PC-9 (cell line): ENCODE measurements at regions not wholly inside any gene's neighbourhood (a gene's known extent, or its start where the extent isn't known, plus 50 kb on each side); places are given as distances from the start of the nearest gene placed in this dataset.

Experiments
- BruUV-seq: library from RNA; stranded (reverse); fragments of 400-500 nt; replicated peaks from 2 replicates; lab custom pipeline; 2021; lab: Mats Ljungman, UMichigan
- CTCF ChIA-PET: fragments of 300-600 bp; sonication (Branson Sonifier 250); formaldehyde crosslinking; loops from one replicate; lab custom pipeline; 2022; ENCODE audit warnings: antibody characterized with exemption; lab: Charles Lee
- POLR2A ChIA-PET: fragments of 300-600 bp; sonication (Branson Sonifier 250); formaldehyde crosslinking; loops from one replicate; lab custom pipeline; 2022; ENCODE audit warnings: antibody characterized with exemption; ENCODE audit not compliant: unreplicated experiment; lab: Charles Lee
- DNase-seq, 2 experiments: peaks; one replicate each; pipeline versions ENCODE4 v3.0.0 to v3.0.0-alpha.2; 2015 to 2022; ENCODE audit warnings: mixed read lengths in 1 of 2
- H2AFZ ChIP-seq: fragments of 200-600 bp; sonication (generic); 2 replicates; pipeline ENCODE4 v1.8.1; 2017; ENCODE audit warnings: antibody characterized with exemption
- H3F3A ChIP-seq: fragments of 200-600 bp; sonication (generic); 2 replicates; pipeline ENCODE4 v1.8.1; 2017; ENCODE audit warnings: antibody characterized with exemption, mild to moderate bottlenecking, low read depth; ENCODE audit not compliant: insufficient read depth
- H3K27ac ChIP-seq: fragments of 200-600 bp; sonication (generic); 2 replicates; pipeline ENCODE4 v1.6.1; 2016; ENCODE audit warnings: mixed run types
- H3K27me3 ChIP-seq: fragments of 200-600 bp; sonication (generic); 2 replicates; pipeline ENCODE4 v1.6.1; 2016; ENCODE audit warnings: low read depth, mixed run types; ENCODE audit not compliant: insufficient read depth
- H3K36me3 ChIP-seq: fragments of 200-600 bp; sonication (generic); 2 replicates; pipeline ENCODE4 v1.6.1; 2016; ENCODE audit warnings: low read depth, mixed run types
- H3K4me1 ChIP-seq: fragments of 200-600 bp; sonication (generic); replicated peaks from 2 replicates; pipeline ENCODE4 v1.6.1; 2016; ENCODE audit warnings: mixed run types; ENCODE audit not compliant: insufficient read depth
- H3K4me2 ChIP-seq: fragments of 200-600 bp; sonication (generic); 2 replicates; pipeline ENCODE4 v1.6.1; 2017; ENCODE audit warnings: mixed run types
- H3K4me3 ChIP-seq: fragments of 200-600 bp; sonication (generic); 2 replicates; pipeline ENCODE4 v1.6.1; 2016; ENCODE audit warnings: mixed run types
- H3K79me2 ChIP-seq: fragments of 200-600 bp; sonication (generic); 2 replicates; pipeline ENCODE4 v1.6.1; 2017; ENCODE audit warnings: low read depth, mixed run types
- H3K9me2 ChIP-seq: fragments of 200-600 bp; sonication (generic); 2 replicates; pipeline ENCODE4 v1.8.1; 2017; ENCODE audit warnings: mild to moderate bottlenecking; ENCODE audit not compliant: insufficient read depth
- H3K9me3 ChIP-seq: fragments of 200-600 bp; sonication (generic); 2 replicates; pipeline ENCODE4 v1.8.1; 2016; ENCODE audit warnings: low read depth; ENCODE audit not compliant: insufficient read depth
- H4K20me1 ChIP-seq: fragments of 200-600 bp; sonication (generic); 2 replicates; pipeline ENCODE4 v1.8.1; 2017; ENCODE audit not compliant: insufficient read depth
- EZH2 ChIP-seq: fragments of 200-600 bp; sonication (generic); IDR thresholded peaks from 2 replicates; pipeline ENCODE4 v1.8.0; 2017; ENCODE audit warnings: antibody characterized with exemption, low read depth
- intact Hi-C: fragments of 100-400 bp; cut with micrococcal nuclease; formaldehyde crosslinking; loops from one replicate; pipeline ENCODE4 v1.10.0; 2022; ENCODE audit not compliant: unreplicated experiment
- TF ChIP-seq, protein P1 (sequence below): fragments of 200-600 bp; sonication (generic); conservative IDR thresholded peaks from 2 replicates; pipeline ENCODE4 v1.6.1; 2017; ENCODE audit warnings: mixed run types, antibody characterized with exemption, mild to moderate bottlenecking, moderate library complexity

GRCh38 chr20:56802805-56803204 lies 173.7 kb downstream of the TFAP2C start:
- Histone ChIP-seq H2AFZ (no peak overlapping the region), H3K4me2 (no peak overlapping the region), H3K79me2 (no peaks in the 10 kb centered on the region), H3K9me3 (no peaks in the 10 kb centered on the region; the same call in 1 of the 2 replicates), H3K36me3 (no peaks in the 10 kb centered on the region), H3K27me3 (no peaks in the 10 kb centered on the region), H4K20me1 (no peaks in the 10 kb centered on the region), H3K9me2 (no peaks in the 10 kb centered on the region), H3K4me1 (peaks cover 23% of the 10 kb centered on the region), H3K4me3 (no peak overlapping the region), H3K27ac (no peak overlapping the region), H3F3A (peaks cover 18% of the 10 kb centered on the region)
- CTCF ChIA-PET = no interaction called here
- POLR2A ChIA-PET = no interaction called here
- TF ChIP-seq, protein P1, sequence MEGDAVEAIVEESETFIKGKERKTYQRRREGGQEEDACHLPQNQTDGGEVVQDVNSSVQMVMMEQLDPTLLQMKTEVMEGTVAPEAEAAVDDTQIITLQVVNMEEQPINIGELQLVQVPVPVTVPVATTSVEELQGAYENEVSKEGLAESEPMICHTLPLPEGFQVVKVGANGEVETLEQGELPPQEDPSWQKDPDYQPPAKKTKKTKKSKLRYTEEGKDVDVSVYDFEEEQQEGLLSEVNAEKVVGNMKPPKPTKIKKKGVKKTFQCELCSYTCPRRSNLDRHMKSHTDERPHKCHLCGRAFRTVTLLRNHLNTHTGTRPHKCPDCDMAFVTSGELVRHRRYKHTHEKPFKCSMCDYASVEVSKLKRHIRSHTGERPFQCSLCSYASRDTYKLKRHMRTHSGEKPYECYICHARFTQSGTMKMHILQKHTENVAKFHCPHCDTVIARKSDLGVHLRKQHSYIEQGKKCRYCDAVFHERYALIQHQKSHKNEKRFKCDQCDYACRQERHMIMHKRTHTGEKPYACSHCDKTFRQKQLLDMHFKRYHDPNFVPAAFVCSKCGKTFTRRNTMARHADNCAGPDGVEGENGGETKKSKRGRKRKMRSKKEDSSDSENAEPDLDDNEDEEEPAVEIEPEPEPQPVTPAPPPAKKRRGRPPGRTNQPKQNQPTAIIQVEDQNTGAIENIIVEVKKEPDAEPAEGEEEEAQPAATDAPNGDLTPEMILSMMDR = no peak
- no peak for TF ChIP-seq EZH2
- intact Hi-C loops = loop anchor here (5.0 kb wide), 1 partner anchor 176 kb away; the partner anchor contains the start of gene TFAP2C
- TSS peak; percentile 53 for BruUV-seq
- DNase-seq = no peak

GRCh38 chr20:56805313-56805712 lies 176.2 kb downstream of the TFAP2C start:
- H2AFZ ChIP-seq = no peak overlapping the region
- H3K9me3 ChIP-seq = no peaks in the 10 kb centered on the region
- intact Hi-C loops = loop anchor here (2.0 kb wide), 1 partner anchor 169 kb away; no protein-coding TSS in a partner anchor
- peaks cover 18% of the 10 kb centered on the region for H3F3A ChIP-seq
- peaks cover 23% of the 10 kb centered on the region for H3K4me1 ChIP-seq
- no peak overlapping the region for H3K27ac ChIP-seq
- TF ChIP-seq, protein P1 = no peak
- no peak for TF ChIP-seq EZH2
- peak overlapping the region; percentile 67; the same call in 1 of the 2 replicates for H3K4me2 ChIP-seq
- no peaks in the 10 kb centered on the region for H3K79me2 ChIP-seq
- no TSS peak for BruUV-seq
- no peak overlapping the region for H3K4me3 ChIP-seq
- DNase-seq = no peak
- H3K27me3 ChIP-seq = no peaks in the 10 kb centered on the region
- H3K9me2 ChIP-seq = no peaks in the 10 kb centered on the region
- POLR2A ChIA-PET = no interaction called here
- H4K20me1 ChIP-seq = no peaks in the 10 kb centered on the region
- CTCF ChIA-PET = no interaction called here
- H3K36me3 ChIP-seq = no peaks in the 10 kb centered on the region

DNA sequence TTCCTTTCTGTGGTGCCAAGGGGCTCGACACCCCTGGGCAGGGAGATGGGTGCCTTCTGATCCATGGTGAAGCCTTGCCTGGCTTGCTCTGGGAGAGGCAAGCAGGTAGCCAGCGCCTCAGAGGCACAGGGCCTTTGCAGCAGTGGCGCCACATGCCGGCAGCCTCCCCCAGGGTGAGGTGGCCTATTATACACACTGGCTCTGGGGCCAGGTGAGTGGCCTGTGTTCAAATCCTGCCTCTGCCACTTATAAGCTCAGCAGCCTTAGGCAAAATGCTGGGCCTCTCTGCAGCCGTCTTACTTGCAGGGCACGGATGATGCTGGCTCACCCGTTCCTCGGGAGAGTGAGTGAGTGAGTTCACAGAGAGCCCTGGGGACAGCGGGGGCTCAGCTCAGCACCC lies 176.9 kb downstream of the TFAP2C start:
- BruUV-seq = no TSS peak
- no peak for TF ChIP-seq EZH2
- TF ChIP-seq, protein P1 = no peak
- Histone ChIP-seq H3K79me2 (no peaks in the 10 kb centered on the region), H3K27ac (no peak overlapping the region), H3K9me2 (no peaks in the 10 kb centered on the region), H2AFZ (no peak overlapping the region), H3K4me1 (peaks cover 23% of the 10 kb centered on the region), H3K9me3 (no peaks in the 10 kb centered on the region), H4K20me1 (no peaks in the 10 kb centered on the region), H3F3A (peaks cover 18% of the 10 kb centered on the region), H3K4me3 (no peak overlapping the region), H3K4me2 (no peak overlapping the region), H3K27me3 (no peaks in the 10 kb centered on the region), H3K36me3 (no peaks in the 10 kb centered on the region)
- no peak for DNase-seq
- CTCF ChIA-PET = no interaction called here
- POLR2A ChIA-PET = no interaction called here
- intact Hi-C loops = loop anchor here (2.0 kb wide), 1 partner anchor 169 kb away; no protein-coding TSS in a partner anchor
